ENCODE measurements at regions not wholly inside any gene's neighbourhood (a gene's known extent, or its start where the extent isn't known, plus 50 kb on each side); places are given as distances from the start of the nearest gene placed in this dataset.

- Histone ChIP-seq H3K9me3 (no peaks in the 10 kb centered on the region), H3K4me3 (no peak overlapping the region), H3K27ac (no peak overlapping the region), H3K27me3 (no peaks in the 10 kb centered on the region), H3K4me1 (no peaks in the 10 kb centered on the region), H3K36me3 (no peaks in the 10 kb centered on the region)
- no peak for DNase-seq (ENCODE audit: low spot score)
- no peak for TF ChIP-seq CTCF (IDR thresholded peaks at IDR 0.05)
Measured at GRCh38 chr5:78706825-78707224, 58.3 kb upstream of the LHFPL2 start.

GRCh38 chr5:78706381-78706780 lies 57.8 kb upstream of the LHFPL2 start:
- Histone ChIP-seq H3K36me3 (no peaks in the 10 kb centered on the region), H3K9me3 (no peaks in the 10 kb centered on the region), H3K4me3 (no peak overlapping the region), H3K27me3 (no peaks in the 10 kb centered on the region), H3K27ac (no peak overlapping the region), H3K4me1 (no peaks in the 10 kb centered on the region)
- no peak for TF ChIP-seq CTCF (IDR thresholded peaks at IDR 0.05)
- no peak for DNase-seq (ENCODE audit: low spot score)

- Histone ChIP-seq H3K4me1 (no peaks in the 10 kb centered on the region), H3K27ac (no peak overlapping the region), H3K36me3 (no peaks in the 10 kb centered on the region), H3K9me3 (no peaks in the 10 kb centered on the region), H3K4me3 (no peak overlapping the region), H3K27me3 (no peaks in the 10 kb centered on the region)
- DNase-seq (ENCODE audit: low spot score): no peak
- no peak for TF ChIP-seq CTCF (IDR thresholded peaks at IDR 0.05)
Measured at GRCh38 chr5:78705826-78706225, 57.3 kb upstream of the LHFPL2 start.

- no peak for TF ChIP-seq CTCF (IDR thresholded peaks at IDR 0.05)
- peak overlapping the region in 1 of 2 donors; percentile 45 for H3K27ac ChIP-seq
- H3K36me3 ChIP-seq: no peaks in the 10 kb centered on the region
Measured at GRCh38 chr5:78701795-78702410, 53.3 kb upstream of the LHFPL2 start.

GRCh38 chr5:78699552-78700153 lies 51.1 kb upstream of the LHFPL2 start:
- TF ChIP-seq CTCF (IDR thresholded peaks at IDR 0.05): no peak
- Histone ChIP-seq H3K27me3 (no peaks in the 10 kb centered on the region), H3K4me1 (no peaks in the 10 kb centered on the region), H3K4me3 (no peak overlapping the region), H3K9me3 (no peaks in the 10 kb centered on the region), H3K27ac (peak overlapping the region in 1 of 2 donors; percentile 43), H3K36me3 (no peaks in the 10 kb centered on the region)
- no peak for DNase-seq (ENCODE audit: low spot score)

More at GRCh38 chr5:78701795-78702410, 53.3 kb upstream of the LHFPL2 start:
- DNase-seq (ENCODE audit: low spot score): no peak
- no peak overlapping the region for H3K4me3 ChIP-seq
- no peaks in the 10 kb centered on the region for H3K4me1 ChIP-seq
- no peaks in the 10 kb centered on the region for H3K9me3 ChIP-seq
- no peaks in the 10 kb centered on the region for H3K27me3 ChIP-seq

Data from right atrium auricular region (tissue), 2 donors.